OCI-LY1 (cell line): ENCODE measurements at regions not wholly inside any gene's neighbourhood (a gene's known extent, or its start where the extent isn't known, plus 50 kb on each side); places are given as distances from the start of the nearest gene placed in this dataset.

Experiments
- EZH2 ChIP-seq: fragments of 200-600 bp; sonication (generic), shearing (Covaris generic); IDR thresholded peaks from 2 replicates; pipeline ENCODE4 v1.8.0; 2017; ENCODE audit warnings: borderline replicate concordance, mixed run types, mild to moderate bottlenecking, antibody characterized with exemption, low read length, moderate library complexity, mixed read lengths
- TF ChIP-seq, protein P1 (sequence below): fragments of 200-600 bp; sonication (generic), shearing (Covaris generic); IDR thresholded peaks from 2 replicates; pipeline ENCODE4 v1.5.1; 2017; ENCODE audit warnings: mild to moderate bottlenecking, antibody characterized with exemption, low read length, moderate library complexity, mixed read lengths

GRCh38 chr13:76519685-76520084 lies 366.5 kb downstream of the KCTD12 start:
- TF ChIP-seq, protein P1, sequence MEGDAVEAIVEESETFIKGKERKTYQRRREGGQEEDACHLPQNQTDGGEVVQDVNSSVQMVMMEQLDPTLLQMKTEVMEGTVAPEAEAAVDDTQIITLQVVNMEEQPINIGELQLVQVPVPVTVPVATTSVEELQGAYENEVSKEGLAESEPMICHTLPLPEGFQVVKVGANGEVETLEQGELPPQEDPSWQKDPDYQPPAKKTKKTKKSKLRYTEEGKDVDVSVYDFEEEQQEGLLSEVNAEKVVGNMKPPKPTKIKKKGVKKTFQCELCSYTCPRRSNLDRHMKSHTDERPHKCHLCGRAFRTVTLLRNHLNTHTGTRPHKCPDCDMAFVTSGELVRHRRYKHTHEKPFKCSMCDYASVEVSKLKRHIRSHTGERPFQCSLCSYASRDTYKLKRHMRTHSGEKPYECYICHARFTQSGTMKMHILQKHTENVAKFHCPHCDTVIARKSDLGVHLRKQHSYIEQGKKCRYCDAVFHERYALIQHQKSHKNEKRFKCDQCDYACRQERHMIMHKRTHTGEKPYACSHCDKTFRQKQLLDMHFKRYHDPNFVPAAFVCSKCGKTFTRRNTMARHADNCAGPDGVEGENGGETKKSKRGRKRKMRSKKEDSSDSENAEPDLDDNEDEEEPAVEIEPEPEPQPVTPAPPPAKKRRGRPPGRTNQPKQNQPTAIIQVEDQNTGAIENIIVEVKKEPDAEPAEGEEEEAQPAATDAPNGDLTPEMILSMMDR = no peak
- TF ChIP-seq EZH2 = no peak
